Peyer's patch (tissue), 4 donors: ENCODE measurements at regions not wholly inside any gene's neighbourhood (a gene's known extent, or its start where the extent isn't known, plus 50 kb on each side); places are given as distances from the start of the nearest gene placed in this dataset.

Experiments
- CTCF ChIP-seq, 6 experiments: fragments of 450-650 bp in 4 of 6; fragments of 200-600 bp in 2 of 6; sonication (generic) in 1 of 6; IDR thresholded peaks; one replicate each; pipeline ENCODE4 v1.5.1; 2017 to 2019; ENCODE audit warnings: antibody characterized with exemption in 6 of 6, mild to moderate bottlenecking in 3 of 6, moderate library complexity in 1 of 6
- POLR2A ChIP-seq, 2 donors: fragments of 450-650 bp; IDR thresholded peaks; one replicate each; pipeline ENCODE4 v1.5.1; 2017; ENCODE audit warnings: antibody characterized with exemption in 2 of 2, mild to moderate bottlenecking in 2 of 2, moderate library complexity in 2 of 2

- TF ChIP-seq CTCF (IDR thresholded peaks at IDR 0.05): no peak
- TF ChIP-seq POLR2A (IDR thresholded peaks at IDR 0.05): no peak
These were observed 280.2 kb upstream of the FBXO33 start for GRCh38 chr14:39712293-39712999.
